HG03060 (cell line): ENCODE measurements at regions not wholly inside any gene's neighbourhood (a gene's known extent, or its start where the extent isn't known, plus 50 kb on each side); places are given as distances from the start of the nearest gene placed in this dataset.
"Not testable (repeated sequence)": the region's sequence is repeated elsewhere in the genome, so short reads cannot be mapped to it uniquely, and the experiment has no call there.

Experiments
- ATAC-seq: cut with Tn5 transposase; IDR thresholded peaks from one replicate; pipeline ENCODE4 v1.9.1; 2021; ENCODE audit warnings: low read depth, moderate number of reproducible peaks; ENCODE audit not compliant: unreplicated experiment

GRCh38 chr3:4213420-4213819 lies 89.7 kb upstream of the SETMAR start:
- not testable (repeated sequence) for ATAC-seq

- not testable (repeated sequence) for ATAC-seq
Measured at GRCh38 chr3:4216974-4217373, 86.2 kb upstream of the SETMAR start.

- no peak for ATAC-seq
Measured at GRCh38 chr3:4218456-4219226, 84.5 kb upstream of the SETMAR start.

GRCh38 chr3:4219227-4219568 lies 84.0 kb upstream of the SETMAR start:
- ATAC-seq = no peak

GRCh38 chr3:4220065-4220464 lies 83.1 kb upstream of the SETMAR start:
- no peak for ATAC-seq

GRCh38 chr3:4222574-4223175 lies 80.5 kb upstream of the SETMAR start:
- no peak for ATAC-seq

- no peak for ATAC-seq
Measured at GRCh38 chr3:4223777-4224176, 79.4 kb upstream of the SETMAR start.

- ATAC-seq = no peak
Measured at GRCh38 chr3:4224331-4224730, 78.8 kb upstream of the SETMAR start.

- no peak for ATAC-seq
Measured at GRCh38 chr3:4225005-4225471, 78.1 kb upstream of the SETMAR start.

GRCh38 chr3:4228295-4228694 lies 74.9 kb upstream of the SETMAR start:
- no peak for ATAC-seq

- no peak for ATAC-seq
Measured at GRCh38 chr3:4231041-4231440, 72.1 kb upstream of the SETMAR start.

GRCh38 chr3:4232798-4233197 lies 70.4 kb upstream of the SETMAR start:
- ATAC-seq = no peak

- no peak for ATAC-seq
Measured at GRCh38 chr3:4233488-4233887, 69.7 kb upstream of the SETMAR start.

- no peak for ATAC-seq
Measured at GRCh38 chr3:4234889-4235288, 68.3 kb upstream of the SETMAR start.

- no peak for ATAC-seq
Measured at GRCh38 chr3:4235690-4236089, 67.5 kb upstream of the SETMAR start.

- no peak for ATAC-seq
Measured at GRCh38 chr3:4241595-4242170, 61.5 kb upstream of the SETMAR start.

GRCh38 chr3:4245671-4246070 lies 57.5 kb upstream of the SETMAR start:
- no peak for ATAC-seq

GRCh38 chr3:4247391-4247790 lies 55.8 kb upstream of the SETMAR start:
- ATAC-seq = no peak

GRCh38 chr3:4250064-4250463 lies 53.1 kb upstream of the SETMAR start:
- no peak for ATAC-seq

- no peak for ATAC-seq
Measured at GRCh38 chr3:4251412-4251811, 51.8 kb upstream of the SETMAR start.

GRCh38 chr3:4253072-4253832 lies 49.9 kb upstream of the SETMAR start:
- ATAC-seq = not testable (repeated sequence)
